GM21619 (cell line): ENCODE measurements at regions not wholly inside any gene's neighbourhood (a gene's known extent, or its start where the extent isn't known, plus 50 kb on each side); places are given as distances from the start of the nearest gene placed in this dataset.
"Not testable (repeated sequence)": the region's sequence is repeated elsewhere in the genome, so short reads cannot be mapped to it uniquely, and the experiment has no call there.

Source experiments
- ATAC-seq: cut with Tn5 transposase; IDR thresholded peaks from one replicate; pipeline ENCODE4 v1.9.1; 2021; ENCODE audit not compliant: unreplicated experiment

DNA sequence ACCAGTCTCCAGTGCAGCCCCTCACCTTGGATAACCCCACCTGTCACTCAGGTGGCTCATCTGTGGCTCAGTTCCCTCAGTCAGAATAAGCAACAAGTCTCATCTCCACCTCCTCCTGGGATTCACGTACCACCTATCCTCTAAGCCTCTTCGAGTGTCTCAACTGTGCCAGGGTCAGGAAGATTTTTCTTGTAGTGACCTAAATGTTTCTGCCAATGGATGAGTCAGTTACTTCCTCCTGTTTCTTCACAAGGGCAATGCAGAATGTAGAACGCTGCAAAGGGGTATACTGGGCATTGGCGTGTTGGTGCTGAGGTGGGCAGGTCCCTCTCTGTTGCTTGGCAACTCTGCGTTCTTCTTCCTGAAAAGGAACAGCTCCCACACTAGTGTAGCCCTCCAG lies 213.3 kb upstream of the CXCR4 start:
- ATAC-seq = no peak

DNA sequence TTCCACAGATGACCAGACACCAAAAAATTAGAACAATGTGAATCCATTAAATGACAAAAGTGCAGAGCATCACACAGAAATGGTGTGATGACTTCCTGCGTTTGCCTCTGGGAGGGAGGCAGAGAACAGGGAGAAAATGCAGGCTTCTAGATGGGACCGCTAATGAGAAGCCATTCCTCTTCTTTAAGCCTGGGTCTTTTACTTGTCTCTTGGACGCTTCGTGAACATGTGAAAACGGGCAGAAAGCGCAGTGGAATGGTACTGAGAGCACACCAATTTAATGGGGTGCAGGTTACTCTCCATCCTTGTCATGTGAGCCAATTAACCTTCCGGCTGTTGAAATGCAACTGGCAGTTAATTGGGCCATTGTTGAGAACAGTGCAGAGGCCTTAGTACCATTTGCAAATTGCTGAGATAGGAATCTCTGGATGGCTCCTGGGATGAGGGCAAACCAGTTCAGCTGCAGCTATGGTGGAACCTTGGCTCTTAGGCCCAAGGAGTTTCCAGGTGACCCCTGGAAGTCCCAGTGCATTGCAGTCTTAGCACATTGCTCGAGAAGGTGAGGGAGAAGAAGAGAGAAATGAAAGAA lies 210.4 kb upstream of the CXCR4 start:
- no peak for ATAC-seq

DNA sequence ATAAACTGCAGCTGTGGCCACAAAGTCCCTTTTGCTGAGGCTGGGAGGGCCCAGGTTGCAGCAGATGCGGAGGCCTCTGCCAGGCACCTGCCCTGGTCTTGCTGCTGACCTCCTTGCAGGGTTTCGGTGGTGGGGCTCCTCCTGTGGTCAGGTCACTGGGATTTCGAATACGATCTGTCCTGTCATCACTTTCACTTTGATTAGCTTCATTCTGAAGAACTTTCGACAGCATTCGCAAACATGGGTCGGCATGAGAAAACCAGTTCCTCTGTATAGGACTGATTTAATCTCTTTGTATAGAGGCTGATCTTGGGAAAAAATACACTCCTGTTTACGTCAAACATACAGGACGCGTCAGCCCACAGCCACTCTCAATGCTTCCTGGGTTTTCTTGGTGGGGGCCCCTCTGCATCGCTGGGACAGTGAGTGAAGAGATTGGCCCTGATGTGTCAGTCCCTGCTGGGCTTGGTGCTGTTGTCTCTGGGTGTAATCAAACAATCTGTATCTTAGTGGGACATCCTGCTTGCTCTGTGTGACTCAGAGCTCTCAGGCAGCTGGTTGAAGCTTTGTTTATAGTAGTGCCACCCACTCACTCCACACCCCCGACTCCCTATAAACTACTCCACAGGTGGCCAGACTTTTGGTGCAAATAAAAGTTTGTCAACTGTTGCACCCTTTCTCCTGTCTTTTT lies 209.4 kb upstream of the CXCR4 start:
- ATAC-seq = peak; percentile 83

DNA sequence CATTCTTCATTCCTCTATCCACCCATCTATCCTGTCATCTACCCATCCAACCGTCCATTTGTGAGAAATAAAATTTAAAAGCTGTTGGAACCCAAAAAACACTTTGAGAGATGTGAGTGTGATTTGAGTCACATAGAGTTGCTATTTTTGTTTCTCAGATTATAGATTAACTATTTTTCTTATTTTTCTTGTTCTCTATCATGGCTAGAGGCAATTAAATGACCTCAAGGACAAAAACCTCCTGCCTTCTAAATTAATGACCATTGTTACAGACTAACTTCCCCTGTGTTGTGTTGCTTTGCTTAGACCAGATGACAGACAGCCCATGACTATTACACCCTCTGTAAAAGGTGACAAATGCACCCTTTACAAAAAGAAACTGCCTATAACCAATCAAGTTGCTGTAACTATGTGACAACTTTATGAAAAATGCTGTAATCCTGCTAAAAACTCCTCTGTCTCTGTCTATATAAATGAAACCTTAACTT lies 207.9 kb upstream of the CXCR4 start:
- ATAC-seq = no peak

DNA sequence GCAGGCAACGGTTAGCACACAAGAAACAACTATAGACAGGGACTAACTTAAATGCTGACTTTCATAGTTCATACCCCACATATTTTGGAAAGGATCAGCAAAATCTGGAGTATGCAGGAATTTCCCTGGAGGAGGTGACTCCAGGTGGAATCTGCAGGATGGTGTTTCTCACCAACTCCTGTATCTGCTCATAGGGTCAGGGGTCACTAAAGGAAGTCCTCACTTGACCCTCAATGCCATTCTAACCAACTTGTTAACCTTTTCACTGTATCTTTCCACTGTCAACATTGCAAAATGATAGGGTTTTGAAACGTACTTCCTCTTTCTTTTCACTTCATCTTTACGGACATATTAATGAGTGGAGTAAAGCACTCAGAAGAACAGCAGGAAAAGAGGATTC lies 207.0 kb upstream of the CXCR4 start:
- ATAC-seq = no peak

DNA sequence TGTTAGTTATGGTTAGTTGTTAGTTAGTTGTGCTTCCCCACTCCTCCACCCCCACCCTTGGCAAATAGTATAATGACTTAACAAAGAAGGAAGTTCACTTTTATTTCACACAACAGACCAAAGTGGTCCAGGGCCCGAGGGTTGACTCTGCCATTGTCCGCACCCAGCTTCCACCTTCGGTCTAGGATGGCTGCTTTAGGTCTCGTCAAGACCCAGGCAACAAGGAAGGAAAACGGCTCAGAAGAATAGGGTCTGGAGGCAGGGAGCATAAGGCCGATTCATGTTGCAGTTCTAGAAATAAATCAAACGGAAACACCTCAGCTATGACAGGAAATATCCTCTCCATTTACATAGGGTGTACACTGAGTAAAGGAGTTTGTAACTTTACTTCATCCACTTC lies 206.0 kb upstream of the CXCR4 start:
- ATAC-seq = no peak

DNA sequence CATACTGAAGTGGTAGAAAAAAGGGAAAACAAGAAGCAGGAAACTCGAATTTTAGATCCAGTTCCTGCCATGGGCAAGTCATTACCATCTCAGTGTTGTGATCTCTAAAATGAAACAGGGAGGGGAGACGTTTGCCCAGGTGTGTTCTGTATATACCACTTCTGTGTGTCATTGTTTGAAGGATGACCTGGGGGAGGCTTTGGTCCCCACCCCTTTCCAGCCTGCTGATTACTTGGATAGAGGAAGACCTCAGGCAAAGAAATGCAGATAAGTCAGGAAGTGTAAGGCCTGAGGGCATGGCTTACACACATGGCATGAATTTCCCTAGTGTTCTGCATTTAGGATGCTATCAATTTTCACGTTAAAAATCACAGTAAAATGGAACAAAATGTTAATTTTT lies 205.2 kb upstream of the CXCR4 start:
- ATAC-seq = no peak

DNA sequence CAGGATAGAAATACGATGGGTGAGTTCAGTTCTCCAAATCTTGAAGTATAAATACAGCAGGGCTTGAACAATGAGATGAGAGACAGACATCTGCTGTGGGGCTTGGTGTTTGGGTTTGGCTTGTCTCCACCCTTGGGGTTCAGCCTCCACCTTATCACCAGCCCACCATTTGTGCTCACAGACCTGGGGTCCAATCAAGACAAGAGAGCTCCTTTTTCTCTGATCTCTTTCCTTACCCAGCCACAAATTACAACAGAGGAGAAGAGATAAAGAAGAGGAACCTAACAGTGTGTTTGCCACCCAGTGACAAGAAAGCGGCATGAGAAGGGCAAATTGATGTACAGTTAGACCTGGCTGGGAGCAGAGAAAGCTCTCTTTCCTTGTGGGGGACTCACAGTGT lies 204.5 kb upstream of the CXCR4 start:
- ATAC-seq = no peak

DNA sequence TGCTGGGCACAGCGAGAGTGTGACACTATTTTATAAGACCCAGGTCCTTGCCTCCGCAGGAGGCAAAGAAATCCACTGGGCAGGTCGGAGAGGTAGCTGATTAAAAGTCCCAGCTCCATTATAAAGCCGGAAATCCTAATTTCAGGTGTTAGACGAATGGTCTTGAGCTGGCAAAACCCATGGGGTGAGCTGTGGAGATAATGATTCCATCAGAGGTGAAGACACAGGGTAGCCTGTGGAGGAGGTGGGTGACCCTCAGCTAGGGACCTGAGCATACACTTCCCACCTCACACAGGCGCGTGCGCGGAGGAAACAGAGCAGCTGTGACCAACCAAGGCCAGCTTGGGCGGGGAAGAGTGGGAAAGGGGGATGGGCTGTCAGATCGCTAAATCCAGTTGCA lies 201.7 kb upstream of the CXCR4 start:
- ATAC-seq = no peak

DNA sequence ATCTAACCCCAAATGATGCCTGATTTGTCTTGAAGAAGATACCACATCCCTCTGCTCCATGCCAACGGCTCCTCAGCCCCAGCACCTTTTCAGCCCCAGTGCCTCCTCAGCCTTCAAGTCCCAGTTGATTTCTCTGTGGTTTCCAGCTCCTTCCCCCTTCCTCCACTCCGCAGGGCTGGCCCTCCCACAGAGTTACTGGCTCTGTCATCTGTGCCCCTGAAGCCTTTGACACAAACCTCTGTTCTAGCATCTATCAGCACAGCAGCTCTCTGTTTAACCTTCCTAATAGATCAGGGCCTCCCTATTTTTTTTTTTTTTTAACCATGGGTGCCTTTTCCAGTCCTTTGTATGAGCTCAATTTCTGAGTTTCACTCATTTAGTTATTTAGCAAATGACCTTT lies 201.3 kb upstream of the CXCR4 start:
- no peak for ATAC-seq

DNA sequence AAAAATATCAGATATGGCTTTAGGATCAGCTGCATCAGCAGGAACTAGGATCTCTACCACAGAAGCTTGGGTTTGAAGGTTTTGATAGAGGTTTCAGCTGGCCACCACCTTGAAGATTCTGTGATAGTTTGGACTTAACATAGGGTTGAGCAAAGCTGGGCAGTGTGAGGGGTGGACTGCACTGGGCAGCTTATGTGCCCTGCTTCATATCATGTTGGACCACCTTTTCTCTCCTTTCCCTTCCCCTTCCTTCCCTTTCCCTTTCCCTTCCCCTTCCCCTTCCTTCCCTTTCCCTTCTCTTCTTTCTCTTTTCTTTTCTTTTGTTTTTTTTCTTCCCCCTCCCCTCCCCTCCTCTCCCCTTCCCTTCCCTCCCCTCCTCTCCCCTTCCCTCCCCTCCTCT lies 196.3 kb upstream of the CXCR4 start:
- no peak for ATAC-seq

DNA sequence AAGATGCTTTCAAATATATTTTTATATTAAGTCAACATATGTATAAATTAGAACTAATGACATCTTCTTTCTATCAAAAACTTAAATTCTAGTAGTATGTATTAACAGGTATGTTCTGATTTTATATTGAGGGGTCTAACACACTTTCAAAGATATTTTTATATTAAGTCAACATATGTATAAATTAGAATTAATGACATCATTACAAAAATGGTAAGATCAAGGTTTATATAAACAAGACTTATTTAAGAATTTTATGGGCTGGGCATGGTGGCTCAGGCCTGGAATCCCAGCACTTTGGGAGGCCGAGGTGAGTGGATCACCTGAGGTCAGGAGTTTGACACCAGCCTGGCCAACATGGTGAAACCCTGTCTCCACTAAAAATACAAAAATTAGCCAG lies 194.6 kb upstream of the CXCR4 start:
- ATAC-seq = not testable (repeated sequence)

DNA sequence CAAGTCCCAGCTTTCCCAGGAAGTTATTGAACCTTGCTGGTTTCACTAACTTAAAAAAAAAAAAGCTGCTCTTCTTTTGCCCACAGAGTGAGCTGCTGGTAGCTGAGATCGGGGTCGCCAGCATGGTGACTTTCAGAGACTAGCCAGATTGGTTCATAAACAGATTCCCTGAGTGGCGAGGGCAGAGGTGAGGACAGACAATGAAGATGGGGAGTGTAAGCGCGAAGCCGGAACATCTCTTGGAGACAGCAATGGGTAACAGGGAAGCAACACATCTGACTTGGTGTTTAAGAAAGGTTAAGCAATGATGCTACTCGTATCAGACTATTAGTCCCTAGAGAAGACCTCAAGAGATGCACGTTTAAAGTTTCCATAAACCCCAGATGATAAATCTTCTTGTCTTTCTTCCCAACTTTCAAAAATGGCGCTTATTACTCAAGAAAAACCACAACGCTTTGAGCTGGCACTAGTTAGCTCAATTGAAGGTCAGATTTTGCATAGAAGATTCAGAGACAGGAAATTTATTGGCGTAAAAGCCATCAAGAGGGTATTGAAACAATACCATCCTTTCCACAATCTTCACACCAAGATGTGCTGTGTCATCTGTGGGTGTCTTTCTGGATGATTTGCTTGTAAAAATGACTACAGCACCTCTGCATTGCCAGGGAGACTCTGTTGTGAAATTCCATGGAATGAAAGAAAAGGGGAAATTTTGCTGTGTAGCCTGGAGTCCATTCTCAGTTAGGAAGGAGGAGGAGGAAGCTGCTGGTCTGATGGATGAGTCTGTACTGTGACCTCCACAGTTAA lies 193.1 kb upstream of the CXCR4 start:
- ATAC-seq = no peak

DNA sequence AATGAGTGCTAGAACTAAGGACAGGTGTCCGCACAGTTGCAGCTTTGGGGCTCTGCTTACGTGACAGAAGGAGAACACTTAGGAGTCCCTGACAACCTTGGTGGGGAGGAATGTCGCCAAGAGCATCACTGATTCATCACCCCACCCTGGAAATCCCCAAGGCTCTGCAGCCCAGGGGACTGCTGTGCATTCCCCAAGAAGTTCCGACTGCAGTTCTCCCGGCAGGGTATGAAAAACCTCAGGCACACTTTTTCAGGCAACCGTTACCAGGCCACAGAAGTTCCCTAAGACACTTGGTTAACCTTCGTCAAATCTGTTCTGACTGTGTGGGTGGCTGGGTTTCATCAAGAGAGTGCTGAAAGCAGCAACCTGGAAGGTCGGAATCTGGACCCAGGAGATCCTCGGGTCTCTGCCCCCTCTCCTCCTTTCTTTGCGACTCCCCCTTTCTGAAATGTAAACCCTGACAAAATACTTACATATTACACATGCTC lies 192.1 kb upstream of the CXCR4 start:
- ATAC-seq = no peak

DNA sequence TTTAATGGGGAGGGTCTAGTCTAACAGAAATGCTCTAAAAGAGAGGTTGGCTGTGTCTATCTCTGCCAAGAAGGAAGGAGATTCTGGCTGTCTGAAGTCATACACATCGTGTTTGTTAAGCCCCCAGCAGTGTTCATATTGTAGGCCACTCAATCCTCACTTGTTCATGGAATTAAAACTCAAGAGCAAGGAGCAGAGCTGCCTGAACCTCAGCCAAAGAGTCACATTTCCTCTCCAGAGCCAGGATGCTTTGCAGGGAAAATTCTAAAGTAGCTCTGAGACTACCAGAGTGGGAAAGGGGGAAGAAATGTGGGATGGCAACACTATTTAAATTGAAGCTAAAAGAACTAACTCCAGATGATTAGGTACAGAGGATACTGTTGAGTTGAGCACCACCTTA lies 190.7 kb upstream of the CXCR4 start:
- ATAC-seq = no peak

DNA sequence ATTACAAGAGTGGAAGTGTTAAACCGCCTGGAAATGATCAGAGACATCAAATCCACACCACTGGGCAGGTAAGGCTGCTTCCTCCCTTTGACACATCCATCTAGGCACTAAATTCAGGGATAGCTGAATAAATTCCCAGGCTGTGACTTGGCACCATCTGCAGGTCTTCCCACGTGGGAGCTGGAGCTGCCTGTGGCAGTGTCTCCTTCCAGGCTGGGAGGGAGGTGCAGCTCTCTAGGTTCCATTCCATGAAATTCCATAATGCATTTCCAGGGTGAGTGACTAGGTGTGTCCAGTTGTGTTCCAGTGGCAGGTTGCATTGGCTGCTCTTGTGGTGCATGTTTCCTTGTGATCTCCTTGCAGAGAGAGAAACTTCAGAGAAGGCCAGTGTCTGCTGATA lies 188.9 kb upstream of the CXCR4 start:
- ATAC-seq = no peak

DNA sequence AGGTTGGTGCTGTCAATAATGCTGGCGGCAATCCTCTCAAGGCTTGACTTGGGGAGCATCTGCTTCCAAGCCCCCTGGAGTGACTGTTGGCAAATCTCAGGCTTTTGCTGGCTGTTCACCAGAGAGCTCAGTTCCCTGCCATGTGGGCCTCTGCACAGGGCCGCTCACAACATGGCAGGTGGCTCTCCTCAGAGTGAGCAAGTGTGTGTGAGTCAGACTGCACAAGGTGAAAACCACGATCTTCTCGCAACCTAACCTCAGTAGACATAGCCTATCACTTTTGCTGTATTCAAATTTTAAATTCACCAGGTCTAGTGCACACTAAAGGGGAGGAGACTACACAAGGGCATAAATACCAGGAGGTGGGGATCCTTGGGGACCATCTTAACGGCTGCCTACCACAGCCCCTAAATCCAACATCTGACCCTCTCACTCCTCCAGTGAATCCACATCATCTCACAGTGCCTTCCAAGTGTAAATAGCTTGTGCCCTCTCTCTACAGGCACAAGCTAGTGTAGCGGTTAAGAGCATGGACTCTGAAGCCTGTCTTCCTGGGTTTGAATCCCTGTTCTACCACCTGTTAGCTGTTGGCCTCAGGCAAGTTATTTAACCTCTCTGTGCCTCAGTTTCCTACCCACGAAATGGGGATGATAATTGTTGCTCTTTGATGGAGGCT lies 187.7 kb upstream of the CXCR4 start:
- ATAC-seq = peak; percentile 94

DNA sequence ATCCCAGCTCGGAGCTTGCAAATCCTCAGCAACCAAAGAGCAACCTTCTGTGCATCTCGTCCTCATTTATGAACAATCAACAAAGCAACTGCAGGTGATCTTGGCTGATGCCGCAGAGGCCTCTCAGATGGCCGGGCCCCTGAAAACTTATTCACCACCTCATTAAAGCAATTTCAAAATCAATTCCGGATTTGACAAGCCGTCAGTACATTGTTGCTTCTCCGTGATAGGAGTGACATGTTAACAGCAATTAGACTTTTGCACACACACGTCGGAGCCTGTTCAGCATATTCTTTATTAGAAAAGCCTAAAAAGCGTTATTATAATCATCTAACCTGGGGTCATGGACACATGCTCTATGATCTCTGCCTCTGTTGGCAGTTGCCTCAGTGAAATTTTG lies 183.1 kb upstream of the CXCR4 start:
- ATAC-seq = no peak

DNA sequence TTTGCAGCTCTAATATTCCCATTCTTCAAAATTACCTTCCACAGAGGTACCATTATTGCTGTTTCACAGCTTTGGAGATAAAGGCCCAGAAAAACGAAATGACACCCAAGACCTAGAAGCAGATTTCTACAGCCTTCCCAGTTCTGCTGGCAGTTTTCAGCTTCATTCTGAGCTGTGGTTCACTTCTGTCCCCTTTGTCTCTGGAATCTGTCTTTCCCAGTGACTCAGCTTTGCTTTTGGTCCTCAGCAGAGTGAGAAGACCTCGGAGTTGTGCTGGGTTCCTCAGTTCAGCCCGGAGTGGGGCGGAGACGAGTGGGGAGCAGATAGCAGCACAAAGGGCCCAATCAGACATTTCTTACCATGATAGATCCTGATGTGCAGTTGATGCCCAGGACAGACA lies 180.7 kb upstream of the CXCR4 start:
- no peak for ATAC-seq

DNA sequence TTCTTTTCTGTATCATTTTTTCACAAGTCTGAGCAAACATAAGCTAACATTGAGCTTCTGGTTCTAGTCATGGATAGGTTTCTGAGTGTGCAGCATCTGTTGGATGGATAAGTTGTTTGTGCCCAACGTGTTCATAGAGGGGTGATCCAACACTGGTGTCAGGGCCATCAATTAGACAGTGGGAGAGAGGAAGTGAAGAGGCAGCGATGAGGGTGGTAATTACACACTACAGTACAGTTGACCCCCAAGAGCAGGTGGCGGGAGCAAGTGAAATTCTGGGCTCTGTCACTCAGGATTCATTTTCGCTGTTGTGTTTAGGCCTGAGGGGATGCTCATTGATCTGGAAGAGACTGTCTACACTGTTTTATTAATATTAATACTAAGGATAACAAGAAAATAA lies 180.0 kb upstream of the CXCR4 start:
- no peak for ATAC-seq

DNA sequence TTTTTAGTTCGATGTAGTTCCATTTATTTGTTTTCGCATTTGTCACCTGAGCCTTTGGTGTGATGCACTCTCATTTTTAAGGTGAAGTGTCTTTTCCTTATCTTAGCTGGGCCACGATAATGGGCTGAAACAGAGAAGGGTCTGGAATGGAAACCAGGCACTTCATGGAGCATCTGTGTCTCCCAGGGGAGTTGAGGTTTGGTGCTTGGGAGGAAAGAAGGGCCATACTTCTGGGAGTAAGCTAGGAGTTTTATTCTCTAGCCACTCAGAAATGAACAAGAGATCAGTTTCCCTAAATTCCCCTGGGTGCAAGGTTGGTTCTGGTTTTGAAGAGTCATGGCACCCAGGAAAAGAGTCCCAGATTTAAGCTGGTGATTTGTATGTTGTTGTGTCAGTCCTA lies 179.4 kb upstream of the CXCR4 start:
- no peak for ATAC-seq

DNA sequence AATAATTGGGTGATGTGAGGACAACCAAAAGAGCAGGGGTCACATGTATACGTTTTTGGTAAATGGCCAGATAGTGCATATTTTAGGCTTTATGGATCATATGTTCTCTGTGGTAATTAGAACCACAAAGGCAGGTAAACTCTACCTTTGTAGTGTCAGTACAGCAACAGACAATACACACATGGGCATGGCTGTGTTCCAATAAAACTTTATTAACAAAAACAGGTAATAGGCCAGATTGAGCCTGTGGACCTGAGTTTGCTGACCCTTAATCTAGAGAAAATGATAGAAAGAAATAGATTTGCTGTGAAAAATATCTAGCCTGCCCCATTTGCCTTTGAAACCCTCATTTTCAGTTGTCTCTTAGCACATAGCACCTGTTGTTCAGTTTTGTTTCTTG lies 177.2 kb upstream of the CXCR4 start:
- no peak for ATAC-seq
